ENCODE measurements at regions not wholly inside any gene's neighbourhood (a gene's known extent, or its start where the extent isn't known, plus 50 kb on each side); places are given as distances from the start of the nearest gene placed in this dataset.

DNA sequence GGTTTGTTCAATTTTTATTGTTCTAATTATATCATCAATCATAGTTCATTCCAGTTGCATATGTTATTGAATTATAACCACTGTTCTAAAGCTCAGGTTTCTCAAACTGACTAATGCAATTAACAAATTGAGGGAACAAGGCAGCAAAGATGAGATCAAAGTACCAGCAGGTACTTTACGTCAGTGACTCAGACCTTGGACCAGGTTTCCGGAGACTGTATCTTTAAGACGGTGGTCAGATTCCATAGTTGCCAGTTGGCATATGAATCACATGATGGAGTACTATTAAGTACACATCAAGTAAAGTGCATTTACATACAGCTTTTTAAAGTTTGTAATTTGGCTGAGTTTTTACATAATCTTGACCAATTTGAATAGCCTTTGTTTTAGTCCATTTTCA is 583.6 kb upstream of the ROBO2 start:
- TF ChIP-seq, protein P1, sequence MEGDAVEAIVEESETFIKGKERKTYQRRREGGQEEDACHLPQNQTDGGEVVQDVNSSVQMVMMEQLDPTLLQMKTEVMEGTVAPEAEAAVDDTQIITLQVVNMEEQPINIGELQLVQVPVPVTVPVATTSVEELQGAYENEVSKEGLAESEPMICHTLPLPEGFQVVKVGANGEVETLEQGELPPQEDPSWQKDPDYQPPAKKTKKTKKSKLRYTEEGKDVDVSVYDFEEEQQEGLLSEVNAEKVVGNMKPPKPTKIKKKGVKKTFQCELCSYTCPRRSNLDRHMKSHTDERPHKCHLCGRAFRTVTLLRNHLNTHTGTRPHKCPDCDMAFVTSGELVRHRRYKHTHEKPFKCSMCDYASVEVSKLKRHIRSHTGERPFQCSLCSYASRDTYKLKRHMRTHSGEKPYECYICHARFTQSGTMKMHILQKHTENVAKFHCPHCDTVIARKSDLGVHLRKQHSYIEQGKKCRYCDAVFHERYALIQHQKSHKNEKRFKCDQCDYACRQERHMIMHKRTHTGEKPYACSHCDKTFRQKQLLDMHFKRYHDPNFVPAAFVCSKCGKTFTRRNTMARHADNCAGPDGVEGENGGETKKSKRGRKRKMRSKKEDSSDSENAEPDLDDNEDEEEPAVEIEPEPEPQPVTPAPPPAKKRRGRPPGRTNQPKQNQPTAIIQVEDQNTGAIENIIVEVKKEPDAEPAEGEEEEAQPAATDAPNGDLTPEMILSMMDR (conservative IDR thresholded peaks at IDR 0.05; ENCODE audit: low read length), result no peak
- TF ChIP-seq EZH2phosphoT487 (IDR thresholded peaks at IDR 0.05; ENCODE audit: borderline replicate concordance, low read depth, low read length), result no peak
